ENCODE measurements at regions not wholly inside any gene's neighbourhood (a gene's known extent, or its start where the extent isn't known, plus 50 kb on each side); places are given as distances from the start of the nearest gene placed in this dataset.
"Not testable (repeated sequence)": the region's sequence is repeated elsewhere in the genome, so short reads cannot be mapped to it uniquely, and the experiment has no call there.

- DNase-seq: no peak
These were observed 369.3 kb upstream of the ATP11B start for GRCh38 chr3:182424006-182424405.

DNA sequence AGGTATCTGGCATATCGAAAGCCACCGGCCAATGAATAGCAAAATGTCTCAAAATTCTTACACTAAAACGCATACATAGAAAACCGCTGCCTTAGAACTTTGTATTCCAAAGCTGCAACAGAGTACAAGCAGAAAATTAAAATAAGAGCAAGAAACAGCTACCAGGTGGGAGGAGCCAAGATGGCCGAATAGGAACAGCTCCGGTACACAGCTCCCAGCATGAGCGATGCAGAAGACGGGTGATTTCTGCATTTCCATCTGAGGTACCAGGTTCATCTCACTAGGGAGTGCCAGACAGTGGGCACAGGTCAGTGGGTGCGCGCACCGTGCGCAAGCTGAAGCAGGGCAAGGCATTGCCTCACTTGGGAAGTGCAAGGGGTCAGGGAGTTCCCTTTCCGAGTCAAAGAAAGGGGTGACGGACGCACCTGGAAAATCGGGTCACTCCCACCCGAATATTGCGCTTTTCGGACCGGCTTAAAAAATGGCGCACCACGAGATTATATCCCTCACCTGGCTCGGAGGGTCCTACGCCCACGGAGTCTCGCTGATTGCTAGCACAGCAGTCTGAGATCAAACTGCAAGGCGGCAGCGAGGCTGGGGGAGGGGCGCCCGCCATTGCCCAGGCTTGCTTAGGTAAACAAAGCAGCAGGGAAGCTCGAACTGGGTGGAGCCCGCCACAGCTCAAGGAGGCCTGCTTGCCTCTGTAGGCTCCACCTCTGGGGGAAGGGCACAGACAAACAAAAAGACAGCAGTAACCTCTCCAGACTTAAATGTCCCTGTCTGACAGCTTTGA, 367.2 kb upstream of the ATP11B start:
- DNase-seq: not testable (repeated sequence)

DNA sequence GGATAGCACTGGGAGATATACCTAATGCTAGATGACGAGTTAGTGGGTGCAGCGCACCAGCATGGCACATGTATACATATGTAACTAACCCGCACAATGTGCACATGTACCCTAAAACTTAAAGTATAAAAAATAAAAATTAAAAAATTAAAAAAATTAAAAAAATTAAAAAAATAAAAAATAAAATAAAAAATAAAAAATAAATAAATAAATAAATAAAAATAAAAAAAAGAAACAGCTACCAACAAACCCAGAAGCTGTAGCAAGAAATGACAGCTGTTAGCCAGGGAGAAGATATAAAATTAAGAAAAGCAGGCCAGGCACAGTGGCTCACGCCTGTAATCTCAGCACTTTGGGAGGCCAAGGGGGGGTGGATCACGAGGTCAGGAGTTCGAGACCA, 361.3 kb upstream of the ATP11B start:
- not testable (repeated sequence) for DNase-seq

DNA sequence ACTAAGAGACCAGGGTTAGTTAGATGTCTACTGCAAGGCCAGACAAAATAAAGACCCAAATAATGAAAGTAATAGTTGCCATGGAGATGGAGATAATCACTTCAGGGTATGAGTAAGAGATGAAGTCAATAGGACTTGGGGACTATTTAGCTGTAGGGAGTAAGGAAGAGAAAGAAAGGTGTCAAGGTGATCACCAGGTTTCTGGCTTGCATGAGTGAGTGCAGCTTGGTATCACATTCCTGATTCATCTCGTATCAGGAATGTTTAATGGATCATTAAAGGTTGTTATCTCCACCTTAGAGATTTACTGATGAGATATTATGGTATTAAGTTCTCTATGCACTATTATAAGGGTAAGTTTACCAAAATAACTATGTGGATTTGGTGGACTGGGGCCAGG, 357.4 kb upstream of the ATP11B start:
- no peak for DNase-seq

DNA sequence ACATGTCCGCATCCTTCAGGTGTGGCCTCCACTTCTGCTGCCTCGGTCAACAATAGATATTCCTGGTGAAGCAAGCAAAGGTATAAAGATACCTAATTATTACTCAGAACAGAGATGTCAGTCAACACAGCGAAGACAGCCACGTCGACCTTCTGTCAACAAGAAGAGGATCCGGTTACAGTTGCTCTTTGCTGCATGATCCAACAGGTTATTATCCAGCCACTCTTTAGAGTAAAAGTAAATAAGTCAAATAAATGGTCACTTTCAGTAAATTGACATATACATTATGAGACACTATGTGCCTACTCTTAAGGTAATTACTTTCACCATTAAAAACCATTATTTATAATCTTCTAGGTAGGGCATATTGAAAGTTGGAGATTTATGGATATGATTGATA, 356.8 kb upstream of the ATP11B start:
- DNase-seq: no peak

DNA sequence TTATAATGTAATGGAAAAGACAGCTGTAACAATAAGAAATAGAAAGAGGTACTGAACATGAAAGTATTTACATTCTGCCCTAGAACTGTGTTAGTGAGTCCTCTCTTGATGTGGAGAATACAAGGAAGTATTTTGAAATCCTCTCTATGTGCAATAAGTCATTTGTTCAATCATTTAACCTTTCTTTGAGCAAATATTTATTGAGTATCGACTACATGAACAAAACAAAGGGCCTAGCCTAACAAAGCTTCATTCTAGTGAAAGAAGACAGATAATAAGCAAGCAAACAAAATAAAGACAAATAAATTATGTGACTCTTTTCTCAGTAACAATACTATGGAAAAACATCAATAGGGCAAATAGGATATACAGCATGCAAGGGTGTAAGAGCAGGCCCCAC, 354.9 kb upstream of the ATP11B start:
- DNase-seq: no peak

GRCh38 chr3:182440101-182440500, 353.2 kb upstream of the ATP11B start:
- no peak for DNase-seq

DNA sequence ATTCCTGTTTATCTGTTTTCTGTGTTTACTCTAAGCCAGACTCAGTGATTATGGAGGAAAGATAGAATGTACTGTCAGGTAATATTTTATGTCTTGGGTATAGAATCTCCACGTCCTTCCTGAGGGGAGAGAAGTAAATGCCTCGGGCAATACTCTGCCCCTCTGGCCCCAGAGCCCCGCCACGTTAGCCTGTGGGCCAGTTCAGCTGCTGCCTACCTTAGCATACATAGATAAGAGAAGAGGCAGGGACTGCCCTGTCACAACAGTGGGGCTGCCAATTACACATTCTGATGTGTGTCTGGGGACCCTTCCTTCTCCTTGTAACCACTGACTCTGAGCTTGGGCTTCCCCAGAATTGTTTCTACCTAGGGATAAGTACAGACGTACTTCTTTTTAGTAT, 347.7 kb upstream of the ATP11B start:
- DNase-seq: no peak

GRCh38 chr3:182450942-182451787, 342.1 kb upstream of the ATP11B start:
- DNase-seq: no peak

DNA sequence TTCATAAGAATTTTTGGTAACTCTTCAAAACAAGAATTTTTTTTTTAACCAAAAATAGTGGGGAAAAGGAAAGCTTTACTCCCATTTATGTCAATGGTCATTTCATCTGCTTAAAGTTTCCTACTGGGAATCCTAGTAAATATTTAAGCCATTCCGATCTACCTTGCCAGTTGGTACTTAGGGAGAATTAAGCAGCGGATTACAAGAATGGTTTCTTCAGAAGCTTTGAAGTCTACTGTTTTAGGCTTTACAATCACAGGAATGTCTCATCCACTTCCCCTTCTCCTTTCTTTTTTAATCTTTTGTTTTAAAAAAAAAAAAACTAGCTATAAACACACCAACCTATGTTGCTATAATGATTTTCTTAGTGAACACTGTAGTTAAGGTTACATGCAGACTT, 341.4 kb upstream of the ATP11B start:
- no peak for DNase-seq

GRCh38 chr3:182455011-182455410, 338.3 kb upstream of the ATP11B start:
- DNase-seq: no peak

GRCh38 chr3:182460303-182460702, 333.0 kb upstream of the ATP11B start:
- DNase-seq: no peak

- no peak for DNase-seq
These were observed 331.2 kb upstream of the ATP11B start for GRCh38 chr3:182462152-182462551.

DNA sequence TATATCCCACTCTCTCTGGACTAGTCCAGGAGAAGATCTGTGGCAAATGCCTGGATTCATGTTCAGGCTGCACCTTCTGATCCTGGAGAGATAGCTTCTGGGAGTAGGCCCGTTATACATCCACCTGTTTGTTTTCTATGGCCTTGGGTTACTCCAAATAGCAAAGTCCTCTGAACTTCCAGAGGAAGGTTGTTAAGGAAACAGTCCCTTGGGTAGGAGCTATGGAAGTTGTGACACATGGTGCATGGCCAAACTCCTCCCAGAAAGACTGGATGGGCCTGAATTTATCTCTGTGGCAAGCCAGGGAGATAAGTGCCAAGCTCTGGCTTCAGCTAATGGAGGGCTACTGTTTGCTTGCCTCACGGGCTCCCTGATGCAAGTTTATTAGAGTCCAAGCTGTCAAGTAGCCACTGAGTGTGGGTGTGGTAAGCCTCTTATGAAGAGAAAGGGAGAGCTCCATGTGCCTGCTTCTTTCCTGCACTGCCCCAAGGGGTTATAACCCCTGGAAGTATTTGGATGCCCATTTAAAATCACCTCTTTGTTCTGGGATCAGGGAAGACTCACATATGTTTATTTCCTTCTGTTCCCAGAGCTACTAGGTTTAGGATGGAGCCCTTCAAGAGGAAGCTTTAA, 328.7 kb upstream of the ATP11B start:
- DNase-seq: no peak

DNA sequence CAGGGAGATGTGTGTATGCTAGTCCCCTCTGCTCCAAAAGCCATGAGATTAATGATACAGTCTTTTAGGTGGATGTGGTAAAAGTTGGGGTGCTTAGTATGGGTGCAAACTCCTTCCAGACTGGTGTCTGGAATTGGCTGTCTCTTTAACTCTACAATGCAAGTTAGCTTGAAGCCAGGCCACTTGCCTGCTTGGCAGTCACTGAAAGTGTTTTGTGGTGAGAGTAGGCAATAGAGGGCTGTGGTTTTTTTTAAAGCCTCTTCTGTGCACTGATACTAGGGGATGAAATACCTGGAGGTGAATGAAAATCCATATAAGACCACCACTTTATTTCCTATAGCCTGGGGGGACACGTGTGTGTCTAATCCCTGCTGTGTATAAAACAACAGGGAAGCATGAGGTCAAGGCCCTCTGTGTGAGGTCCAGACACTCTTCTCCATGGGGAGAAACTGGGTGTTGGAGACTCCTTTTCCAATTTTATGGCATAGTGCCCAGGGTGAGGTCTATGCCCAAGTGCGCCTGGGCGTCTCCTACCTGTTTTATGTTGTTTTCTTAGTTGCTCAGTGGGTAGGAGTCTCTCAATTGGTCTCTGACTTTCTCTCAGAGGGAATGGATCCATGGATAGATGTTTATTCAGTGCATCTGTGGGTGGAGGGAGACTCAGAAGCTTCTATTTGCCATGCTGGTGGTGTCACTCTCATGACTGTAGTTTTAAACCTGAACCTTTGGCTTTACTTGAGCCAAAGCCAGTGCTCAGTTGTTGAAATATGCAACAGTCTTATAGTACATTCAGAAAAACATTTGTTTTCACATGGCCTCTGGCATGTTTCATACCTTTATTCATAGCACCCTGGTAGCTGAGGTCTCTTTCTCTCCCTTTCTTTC, 327.8 kb upstream of the ATP11B start:
- DNase-seq: no peak

- no peak for DNase-seq
These were observed 324.2 kb upstream of the ATP11B start for GRCh38 chr3:182469086-182469485.

DNA sequence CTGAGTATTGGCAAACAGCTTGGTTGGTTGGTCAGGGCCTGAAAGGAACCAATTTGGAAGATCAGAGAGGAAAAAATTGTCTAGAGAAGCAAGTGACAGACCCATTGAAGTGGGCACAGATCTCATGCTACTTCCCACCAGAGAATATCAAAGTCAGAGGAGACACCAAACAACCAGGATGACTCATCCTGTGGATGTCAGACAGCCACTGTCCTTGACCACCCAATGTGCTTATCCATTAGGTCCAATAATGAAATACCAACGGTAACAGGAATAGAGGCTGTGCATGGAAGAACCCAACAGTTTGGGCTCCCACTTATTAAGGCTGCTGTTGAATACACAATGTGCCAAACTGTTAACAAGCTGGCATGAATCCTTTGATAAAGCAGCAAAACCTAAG, 323.1 kb upstream of the ATP11B start:
- DNase-seq: no peak

- DNase-seq: no peak
These were observed 320.1 kb upstream of the ATP11B start for GRCh38 chr3:182473191-182473710.

DNA sequence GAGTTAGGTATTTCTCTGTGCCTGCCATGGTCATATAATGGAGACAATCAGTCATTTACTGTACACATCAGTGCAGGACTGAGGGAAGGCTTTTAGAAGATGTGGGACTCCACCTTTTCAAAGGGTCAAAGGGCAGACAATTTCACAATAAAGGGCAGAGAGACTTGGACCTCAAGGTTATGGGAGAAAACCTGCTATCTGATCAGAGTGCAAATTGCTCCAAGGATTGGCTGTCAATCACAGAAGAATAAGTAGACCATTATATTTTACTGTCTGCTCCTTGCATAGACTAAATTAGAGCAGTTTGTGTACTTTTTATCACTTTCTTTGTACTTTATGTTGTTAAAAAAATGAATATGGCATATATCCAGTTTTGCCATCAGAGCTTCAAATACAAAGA, 314.9 kb upstream of the ATP11B start:
- DNase-seq: no peak

DNA sequence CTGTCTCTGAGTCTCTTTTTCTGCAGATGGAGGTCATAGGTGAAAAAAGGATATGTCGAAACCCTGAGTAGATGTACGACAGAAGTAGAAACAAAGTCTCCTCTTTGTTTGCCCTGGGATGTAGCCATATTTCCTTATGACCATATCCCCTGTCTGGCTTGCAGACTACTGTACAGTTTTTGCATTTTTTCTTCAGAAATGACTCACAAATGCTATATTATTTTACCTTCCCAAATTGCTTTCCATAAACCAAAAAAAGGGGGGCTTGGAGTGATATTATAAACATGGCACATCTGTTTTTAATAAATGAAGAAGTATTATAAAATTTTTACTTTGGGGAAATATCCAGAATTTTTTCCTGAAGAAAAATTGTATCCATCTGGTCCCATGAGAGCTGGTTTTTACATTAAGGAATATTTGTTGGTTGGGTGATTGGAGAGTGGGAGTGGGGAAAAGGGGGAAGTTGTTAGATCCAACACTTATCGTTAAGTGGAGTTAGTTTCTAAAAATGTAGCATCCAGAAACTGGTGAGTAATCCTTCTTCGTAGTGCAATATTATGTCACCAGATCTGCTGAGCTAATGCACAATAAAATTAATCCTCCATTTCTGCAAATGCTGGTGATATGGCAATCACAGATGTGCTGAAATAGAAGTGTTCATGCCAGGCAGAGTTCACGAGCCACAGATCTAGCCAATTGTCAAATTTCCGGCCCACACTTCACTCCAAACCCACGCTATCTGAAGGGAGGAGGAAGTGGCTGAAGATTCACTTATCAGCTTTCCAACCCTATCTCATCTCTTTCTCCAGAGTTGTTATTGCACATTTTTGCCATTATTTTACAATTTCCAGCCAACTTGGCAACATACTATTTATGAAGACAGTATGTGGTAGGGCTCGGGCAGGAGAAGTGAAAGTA, 313.6 kb upstream of the ATP11B start:
- DNase-seq: no peak

DNA sequence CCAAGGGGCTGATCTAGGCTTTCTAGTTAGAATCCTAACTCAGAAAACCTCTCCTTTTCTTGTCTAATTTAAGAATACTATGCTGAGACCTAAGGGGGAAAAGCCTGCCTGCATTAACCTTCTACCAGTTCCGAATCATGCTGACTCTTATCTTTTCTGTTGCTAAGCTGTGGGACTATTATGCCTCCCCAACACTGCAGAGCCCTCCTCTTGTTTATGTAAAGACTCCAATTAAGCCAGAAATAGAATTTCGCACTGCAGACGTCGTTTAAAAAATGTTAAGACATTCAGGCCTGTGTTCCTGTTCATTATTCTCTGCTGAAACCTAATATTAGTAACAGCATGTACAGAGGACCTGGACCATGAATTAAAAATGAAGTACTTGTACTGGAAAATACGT, 310.6 kb upstream of the ATP11B start:
- no peak for DNase-seq

Measured in activated gamma-delta T cell treated with Interleukin-2 at 50 U/mL for 16 hours (primary cell).